ENCODE measurements at regions not wholly inside any gene's neighbourhood (a gene's known extent, or its start where the extent isn't known, plus 50 kb on each side); places are given as distances from the start of the nearest gene placed in this dataset.
"Not testable (repeated sequence)": the region's sequence is repeated elsewhere in the genome, so short reads cannot be mapped to it uniquely, and the experiment has no call there.

- peak; percentile 83 to 88 (median 85) for DNase-seq
- no peak for TF ChIP-seq CTCF (IDR thresholded peaks at IDR 0.05)
- no peaks in the 10 kb centered on the region for H3K36me3 ChIP-seq (ENCODE audit: low read depth)
- intact Hi-C loops (cut with DNase I, micrococcal nuclease), result no loop called here
- peaks cover 2% of the 10 kb centered on the region for H3K9me3 ChIP-seq
- H3K4me3 ChIP-seq, result no peak overlapping the region
- H3K4me1 ChIP-seq (ENCODE audit: low read depth), result peaks cover 27% of the 10 kb centered on the region
- ATAC-seq, result peak; percentile 88
These were observed 213.0 kb upstream of the HAAO start for GRCh38 chr2:43005245-43005974.

DNA sequence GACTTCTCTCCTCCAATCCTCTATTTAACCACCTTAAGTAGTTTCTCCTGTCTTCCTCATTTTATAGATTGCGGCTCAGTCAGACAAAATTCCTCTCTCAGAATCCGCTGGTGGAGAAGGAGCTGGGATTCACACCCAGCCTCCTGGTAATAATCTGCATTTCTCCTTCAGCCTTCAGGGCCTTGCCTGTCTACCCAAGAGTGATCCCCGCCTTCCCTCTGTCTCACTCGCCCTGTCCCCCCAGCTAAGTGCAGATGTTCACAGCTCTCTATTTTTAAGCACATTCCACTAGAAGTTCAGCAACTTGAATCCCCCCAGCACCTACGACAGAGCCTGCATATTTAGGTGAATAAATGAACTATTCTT is 212.5 kb upstream of the HAAO start:
- H3K36me3 ChIP-seq (ENCODE audit: low read depth), result no peaks in the 10 kb centered on the region
- DNase-seq, result no peak
- H3K4me3 ChIP-seq, result no peak overlapping the region
- H3K4me1 ChIP-seq (ENCODE audit: low read depth), result peaks cover 31% of the 10 kb centered on the region
- no peak for TF ChIP-seq CTCF (IDR thresholded peaks at IDR 0.05)
- H3K9me3 ChIP-seq, result peaks cover 2% of the 10 kb centered on the region
- intact Hi-C loops (cut with DNase I, micrococcal nuclease), result no loop called here
- ATAC-seq, result no peak

GRCh38 chr2:43004126-43004865 is 211.9 kb upstream of the HAAO start:
- H3K4me1 ChIP-seq (ENCODE audit: low read depth), result peaks cover 36% of the 10 kb centered on the region
- intact Hi-C loops (cut with DNase I, micrococcal nuclease); ATAC-seq; H3K4me3 ChIP-seq; DNase-seq; H3K9me3 ChIP-seq; H3K36me3 ChIP-seq (ENCODE audit: low read depth): not testable (repeated sequence)

GRCh38 chr2:43003702-43004101 is 211.3 kb upstream of the HAAO start:
- ATAC-seq (no peak), DNase-seq (no peak)
- Histone ChIP-seq H3K4me3 (no peak overlapping the region), H3K36me3 (ENCODE audit: low read depth) (no peaks in the 10 kb centered on the region), H3K9me3 (peaks cover 2% of the 10 kb centered on the region), H3K4me1 (ENCODE audit: low read depth) (peaks cover 39% of the 10 kb centered on the region)
- TF ChIP-seq CTCF (IDR thresholded peaks at IDR 0.05), result no peak
- intact Hi-C loops (cut with DNase I, micrococcal nuclease), result no loop called here

DNA sequence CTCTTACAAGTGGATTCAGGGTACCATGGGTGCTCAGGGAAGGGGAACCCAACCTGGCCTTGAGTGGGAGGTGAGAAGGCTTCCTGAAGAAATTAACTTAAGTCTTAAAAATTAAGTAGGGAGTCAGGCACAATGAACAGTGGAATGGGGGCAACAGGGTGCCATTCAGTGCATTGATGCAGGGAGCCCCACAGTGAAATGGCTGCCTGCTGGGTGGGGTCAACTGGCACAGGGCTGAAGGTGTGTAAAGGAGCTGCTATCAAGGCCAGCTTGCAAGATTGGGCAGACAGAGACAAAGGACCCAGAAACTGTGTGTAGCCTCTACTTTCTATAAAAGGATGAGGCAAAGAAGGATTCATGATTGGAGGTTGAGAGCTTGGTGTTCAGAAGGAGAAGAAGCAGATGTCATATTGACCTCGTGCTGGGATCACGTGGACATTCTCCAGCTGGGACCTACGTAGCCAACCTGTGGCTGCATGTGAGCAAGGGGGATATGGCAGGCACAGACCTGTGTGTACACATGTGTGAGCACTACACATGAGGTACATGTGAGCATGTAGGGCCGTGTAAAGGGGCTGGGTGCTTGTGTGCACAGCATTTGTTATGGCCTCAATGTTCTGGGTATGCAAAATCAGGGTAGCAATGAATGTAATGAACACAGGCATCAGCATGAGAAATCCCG is 209.5 kb upstream of the HAAO start:
- H3K4me3 ChIP-seq, result no peak overlapping the region
- DNase-seq (no peak), ATAC-seq (no peak)
- intact Hi-C loops (cut with DNase I, micrococcal nuclease), result no loop called here
- no peak for TF ChIP-seq CTCF (IDR thresholded peaks at IDR 0.05)
- H3K36me3 ChIP-seq (ENCODE audit: low read depth), result no peaks in the 10 kb centered on the region
- H3K4me1 ChIP-seq (ENCODE audit: low read depth), result peaks cover 39% of the 10 kb centered on the region
- no peaks in the 10 kb centered on the region for H3K9me3 ChIP-seq

- no peak for ATAC-seq
- Histone ChIP-seq H3K4me3 (no peak overlapping the region), H3K9me3 (no peaks in the 10 kb centered on the region), H3K4me1 (ENCODE audit: low read depth) (peaks cover 32% of the 10 kb centered on the region), H3K36me3 (ENCODE audit: low read depth) (no peaks in the 10 kb centered on the region)
- no peak for DNase-seq
- intact Hi-C loops (cut with DNase I, micrococcal nuclease), result no loop called here
- no peak for TF ChIP-seq CTCF (IDR thresholded peaks at IDR 0.05)
These were observed 208.6 kb upstream of the HAAO start for GRCh38 chr2:43001055-43001378.
